ENCODE measurements at regions not wholly inside any gene's neighbourhood (a gene's known extent, or its start where the extent isn't known, plus 50 kb on each side); places are given as distances from the start of the nearest gene placed in this dataset.
"Not testable (repeated sequence)": the region's sequence is repeated elsewhere in the genome, so short reads cannot be mapped to it uniquely, and the experiment has no call there.

- H3K36me3 ChIP-seq (ENCODE audit: control insufficient read depth in 2 of 2, insufficient read depth in 2 of 2, low read length in 2 of 2): no peaks in the 10 kb centered on the region
- no peaks in the 10 kb centered on the region for H3K27me3 ChIP-seq (ENCODE audit: control insufficient read depth in 1 of 2, insufficient read depth in 2 of 2, low read length in 2 of 2)
- H3K4me1 ChIP-seq (ENCODE audit: control insufficient read depth, insufficient read depth, low read length): peaks cover 3% of the 10 kb centered on the region
- no peak overlapping the region for H3K4me3 ChIP-seq (ENCODE audit: low read length in 2 of 2)
- no peak overlapping the region for H3K27ac ChIP-seq (ENCODE audit: low read length)
- H3K9ac ChIP-seq (ENCODE audit: low read length in 2 of 2): no peak overlapping the region
- H3K9me3 ChIP-seq (ENCODE audit: control insufficient read depth in 2 of 2, low read length in 2 of 2): no peaks in the 10 kb centered on the region
Measured at GRCh38 chr12:47378222-47378582, 298.4 kb upstream of the AMIGO2 start.

- H3K27ac ChIP-seq (ENCODE audit: low read length): peak overlapping the region; percentile 32
- peak overlapping the region in 1 of 2 donors; percentile 16 for H3K4me3 ChIP-seq (ENCODE audit: low read length in 2 of 2)
- peak overlapping the region in 1 of 2 donors; percentile 14 for H3K9ac ChIP-seq (ENCODE audit: low read length in 2 of 2)
Measured at GRCh38 chr12:47377414-47378221, 297.9 kb upstream of the AMIGO2 start.

GRCh38 chr12:47376927-47377326 lies 297.2 kb upstream of the AMIGO2 start:
- Histone ChIP-seq H3K9me3 (ENCODE audit: control insufficient read depth in 2 of 2, low read length in 2 of 2) (no peaks in the 10 kb centered on the region), H3K36me3 (ENCODE audit: control insufficient read depth in 2 of 2, insufficient read depth in 2 of 2, low read length in 2 of 2) (no peaks in the 10 kb centered on the region), H3K27me3 (ENCODE audit: control insufficient read depth in 1 of 2, insufficient read depth in 2 of 2, low read length in 2 of 2) (no peaks in the 10 kb centered on the region), H3K4me1 (ENCODE audit: control insufficient read depth, insufficient read depth, low read length) (peaks cover 3% of the 10 kb centered on the region), H3K9ac (ENCODE audit: low read length in 2 of 2) (no peak overlapping the region), H3K4me3 (ENCODE audit: low read length in 2 of 2) (no peak overlapping the region), H3K27ac (ENCODE audit: low read length) (peak overlapping the region; percentile 32)

More at GRCh38 chr12:47377414-47378221, 297.9 kb upstream of the AMIGO2 start:
- Histone ChIP-seq H3K4me1 (ENCODE audit: control insufficient read depth, insufficient read depth, low read length) (peaks cover 3% of the 10 kb centered on the region), H3K9me3 (ENCODE audit: control insufficient read depth in 2 of 2, low read length in 2 of 2) (no peaks in the 10 kb centered on the region), H3K27me3 (ENCODE audit: control insufficient read depth in 1 of 2, insufficient read depth in 2 of 2, low read length in 2 of 2) (no peaks in the 10 kb centered on the region), H3K36me3 (ENCODE audit: control insufficient read depth in 2 of 2, insufficient read depth in 2 of 2, low read length in 2 of 2) (no peaks in the 10 kb centered on the region)

GRCh38 chr12:47373554-47374150 lies 293.9 kb upstream of the AMIGO2 start:
- Histone ChIP-seq H3K4me1 (ENCODE audit: control insufficient read depth, insufficient read depth, low read length) (peaks cover 3% of the 10 kb centered on the region), H3K4me3 (ENCODE audit: low read length in 2 of 2) (no peak overlapping the region), H3K27me3 (ENCODE audit: control insufficient read depth in 1 of 2, insufficient read depth in 2 of 2, low read length in 2 of 2) (no peaks in the 10 kb centered on the region), H3K27ac (ENCODE audit: low read length) (no peak overlapping the region), H3K9me3 (ENCODE audit: control insufficient read depth in 2 of 2, low read length in 2 of 2) (no peaks in the 10 kb centered on the region), H3K9ac (ENCODE audit: low read length in 2 of 2) (no peak overlapping the region), H3K36me3 (ENCODE audit: control insufficient read depth in 2 of 2, insufficient read depth in 2 of 2, low read length in 2 of 2) (no peaks in the 10 kb centered on the region)

- H3K27ac ChIP-seq (ENCODE audit: low read length): no peak overlapping the region
- no peaks in the 10 kb centered on the region for H3K9me3 ChIP-seq (ENCODE audit: control insufficient read depth in 2 of 2, low read length in 2 of 2)
Measured at GRCh38 chr12:47370421-47370820, 290.7 kb upstream of the AMIGO2 start.

GRCh38 chr12:47369085-47369484 lies 289.3 kb upstream of the AMIGO2 start:
- H3K36me3 ChIP-seq (ENCODE audit: control insufficient read depth in 2 of 2, insufficient read depth in 2 of 2, low read length in 2 of 2): no peaks in the 10 kb centered on the region
- H3K9ac ChIP-seq (ENCODE audit: low read length in 2 of 2): no peak overlapping the region
- H3K27ac ChIP-seq (ENCODE audit: low read length): no peak overlapping the region
- no peaks in the 10 kb centered on the region for H3K4me1 ChIP-seq (ENCODE audit: control insufficient read depth, insufficient read depth, low read length)
- H3K9me3 ChIP-seq (ENCODE audit: control insufficient read depth in 2 of 2, low read length in 2 of 2): no peaks in the 10 kb centered on the region
- H3K27me3 ChIP-seq (ENCODE audit: control insufficient read depth in 1 of 2, insufficient read depth in 2 of 2, low read length in 2 of 2): no peaks in the 10 kb centered on the region
- H3K4me3 ChIP-seq (ENCODE audit: low read length in 2 of 2): no peak overlapping the region

More at GRCh38 chr12:47370421-47370820, 290.7 kb upstream of the AMIGO2 start:
- no peaks in the 10 kb centered on the region for H3K4me1 ChIP-seq (ENCODE audit: control insufficient read depth, insufficient read depth, low read length)
- H3K36me3 ChIP-seq (ENCODE audit: control insufficient read depth in 2 of 2, insufficient read depth in 2 of 2, low read length in 2 of 2): no peaks in the 10 kb centered on the region
- H3K9ac ChIP-seq (ENCODE audit: low read length in 2 of 2): no peak overlapping the region
- H3K27me3 ChIP-seq (ENCODE audit: control insufficient read depth in 1 of 2, insufficient read depth in 2 of 2, low read length in 2 of 2): no peaks in the 10 kb centered on the region
- no peak overlapping the region for H3K4me3 ChIP-seq (ENCODE audit: low read length in 2 of 2)

- Histone ChIP-seq H3K27ac (ENCODE audit: low read length) (no peak overlapping the region), H3K4me1 (ENCODE audit: control insufficient read depth, insufficient read depth, low read length) (no peaks in the 10 kb centered on the region), H3K27me3 (ENCODE audit: control insufficient read depth in 1 of 2, insufficient read depth in 2 of 2, low read length in 2 of 2) (no peaks in the 10 kb centered on the region), H3K36me3 (ENCODE audit: control insufficient read depth in 2 of 2, insufficient read depth in 2 of 2, low read length in 2 of 2) (no peaks in the 10 kb centered on the region), H3K4me3 (ENCODE audit: low read length in 2 of 2) (no peak overlapping the region), H3K9me3 (ENCODE audit: control insufficient read depth in 2 of 2, low read length in 2 of 2) (no peaks in the 10 kb centered on the region), H3K9ac (ENCODE audit: low read length in 2 of 2) (no peak overlapping the region)
Measured at GRCh38 chr12:47367912-47368537, 288.3 kb upstream of the AMIGO2 start.

- Histone ChIP-seq H3K4me1 (ENCODE audit: control insufficient read depth, insufficient read depth, low read length) (no peaks in the 10 kb centered on the region), H3K27ac (ENCODE audit: low read length) (no peak overlapping the region), H3K4me3 (ENCODE audit: low read length in 2 of 2) (no peak overlapping the region), H3K9ac (ENCODE audit: low read length in 2 of 2) (no peak overlapping the region), H3K27me3 (ENCODE audit: control insufficient read depth in 1 of 2, insufficient read depth in 2 of 2, low read length in 2 of 2) (no peaks in the 10 kb centered on the region), H3K9me3 (ENCODE audit: control insufficient read depth in 2 of 2, low read length in 2 of 2) (no peaks in the 10 kb centered on the region), H3K36me3 (ENCODE audit: control insufficient read depth in 2 of 2, insufficient read depth in 2 of 2, low read length in 2 of 2) (no peaks in the 10 kb centered on the region)
Measured at GRCh38 chr12:47366579-47366978, 286.8 kb upstream of the AMIGO2 start.

GRCh38 chr12:47366157-47366556 lies 286.4 kb upstream of the AMIGO2 start:
- no peak overlapping the region for H3K27ac ChIP-seq (ENCODE audit: low read length)

GRCh38 chr12:47365443-47366076 lies 285.8 kb upstream of the AMIGO2 start:
- H3K9ac ChIP-seq (ENCODE audit: low read length in 2 of 2); H3K36me3 ChIP-seq (ENCODE audit: control insufficient read depth in 2 of 2, insufficient read depth in 2 of 2, low read length in 2 of 2); H3K27ac ChIP-seq (ENCODE audit: low read length); H3K27me3 ChIP-seq (ENCODE audit: control insufficient read depth in 1 of 2, insufficient read depth in 2 of 2, low read length in 2 of 2); H3K9me3 ChIP-seq (ENCODE audit: control insufficient read depth in 2 of 2, low read length in 2 of 2); H3K4me3 ChIP-seq (ENCODE audit: low read length in 2 of 2); H3K4me1 ChIP-seq (ENCODE audit: control insufficient read depth, insufficient read depth, low read length): not testable (repeated sequence)

More at GRCh38 chr12:47366157-47366556, 286.4 kb upstream of the AMIGO2 start:
- no peak overlapping the region for H3K4me3 ChIP-seq (ENCODE audit: low read length in 2 of 2)
- no peaks in the 10 kb centered on the region for H3K9me3 ChIP-seq (ENCODE audit: control insufficient read depth in 2 of 2, low read length in 2 of 2)
- H3K4me1 ChIP-seq (ENCODE audit: control insufficient read depth, insufficient read depth, low read length): no peaks in the 10 kb centered on the region
- H3K36me3 ChIP-seq (ENCODE audit: control insufficient read depth in 2 of 2, insufficient read depth in 2 of 2, low read length in 2 of 2): no peaks in the 10 kb centered on the region
- H3K9ac ChIP-seq (ENCODE audit: low read length in 2 of 2): no peak overlapping the region
- H3K27me3 ChIP-seq (ENCODE audit: control insufficient read depth in 1 of 2, insufficient read depth in 2 of 2, low read length in 2 of 2): no peaks in the 10 kb centered on the region
